ENCODE measurements at regions not wholly inside any gene's neighbourhood (a gene's known extent, or its start where the extent isn't known, plus 50 kb on each side); places are given as distances from the start of the nearest gene placed in this dataset.
"Not testable (repeated sequence)": the region's sequence is repeated elsewhere in the genome, so short reads cannot be mapped to it uniquely, and the experiment has no call there.

- not testable (repeated sequence) for TF ChIP-seq CTCF, POLR2A (IDR thresholded peaks at IDR 0.05)
Observed at GRCh38 chr13:108064372-108064771, 151.0 kb downstream of the LIG4 start.
